Adrenal gland (tissue), 5 donors: ENCODE measurements at regions not wholly inside any gene's neighbourhood (a gene's known extent, or its start where the extent isn't known, plus 50 kb on each side); places are given as distances from the start of the nearest gene placed in this dataset.

Source experiments
- CTCF ChIP-seq, 6 experiments: fragments of 450-650 bp in 4 of 6; fragments of 200-600 bp in 2 of 6; sonication (generic) in 1 of 6; IDR thresholded peaks; 1 replicate in 5 of 6; 2 replicates in 1 of 6; pipeline versions ENCODE4 v1.5.1 to v1.8.0; 2016 to 2021; ENCODE audit warnings: antibody characterized with exemption in 6 of 6, mild to moderate bottlenecking in 2 of 6, moderate library complexity in 1 of 6
- POLR2A ChIP-seq, 2 donors: fragments of 450-650 bp; IDR thresholded peaks; one replicate each; pipeline ENCODE4 v1.6.1; 2017; ENCODE audit warnings: antibody characterized with exemption in 2 of 2, mild to moderate bottlenecking in 2 of 2, moderate library complexity in 1 of 2
- donor health status: DM: no; HTN: no; CAD: no.

GRCh38 chr6:148140772-148141557 is 201.7 kb upstream of the SASH1 start:
- TF ChIP-seq CTCF (IDR thresholded peaks at IDR 0.05) (no peak), POLR2A (IDR thresholded peaks at IDR 0.05) (no peak)
